Activated T-helper 1 cell treated with Interleukin-2 at 50 U/mL for 16 hours (primary cell): ENCODE measurements at regions not wholly inside any gene's neighbourhood (a gene's known extent, or its start where the extent isn't known, plus 50 kb on each side); places are given as distances from the start of the nearest gene placed in this dataset.
A peak's percentile ranks its signal among the peaks of the same experiment; 100 is the strongest.

ENCODE experiments used
- DNase-seq: peaks from one replicate; pipeline ENCODE4 v3.0.0-alpha.2; 2020; ENCODE audit warnings: low read depth

DNA sequence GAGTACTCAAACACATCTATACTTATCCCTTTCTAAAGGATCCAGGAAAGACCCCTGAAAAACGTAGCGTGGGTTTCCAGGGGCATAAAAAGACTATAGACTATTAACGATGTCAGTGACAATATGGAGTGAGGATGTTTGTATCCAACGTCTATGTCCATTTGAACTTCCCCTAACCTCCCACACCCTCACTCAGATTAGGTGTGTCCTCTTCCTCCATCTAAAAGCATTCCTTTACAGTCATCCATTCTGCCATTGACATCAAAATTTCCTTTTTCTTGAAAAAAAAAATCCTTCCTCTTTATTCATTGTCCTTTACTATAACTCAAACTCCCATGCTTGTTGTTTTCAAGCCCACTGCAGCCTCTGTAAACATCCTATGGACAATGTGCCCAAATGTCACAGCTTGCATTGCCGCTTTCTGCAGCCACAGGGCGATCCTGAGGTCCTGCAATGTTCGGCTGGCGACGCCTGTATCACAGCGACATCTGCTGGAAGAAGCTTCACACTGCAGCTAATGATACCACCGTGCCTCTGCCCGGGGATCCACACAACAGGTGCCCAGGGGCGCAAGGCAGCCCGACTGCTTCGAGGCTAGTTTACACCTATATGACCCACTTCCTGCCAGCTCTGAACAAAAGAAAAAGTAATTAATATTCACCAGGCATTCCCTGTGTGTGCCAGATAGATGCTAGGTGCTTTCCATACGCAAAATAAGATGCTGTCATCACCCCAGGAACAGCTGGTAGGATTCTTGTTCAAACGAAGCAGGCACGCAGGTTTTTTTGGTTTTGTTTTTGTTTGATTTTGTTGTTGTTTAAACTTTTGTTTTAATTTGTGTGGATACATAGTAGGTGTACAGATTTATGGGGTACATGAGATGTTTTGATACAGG lies 267.9 kb upstream of the GHITM start:
- peak; percentile 11 for DNase-seq

DNA sequence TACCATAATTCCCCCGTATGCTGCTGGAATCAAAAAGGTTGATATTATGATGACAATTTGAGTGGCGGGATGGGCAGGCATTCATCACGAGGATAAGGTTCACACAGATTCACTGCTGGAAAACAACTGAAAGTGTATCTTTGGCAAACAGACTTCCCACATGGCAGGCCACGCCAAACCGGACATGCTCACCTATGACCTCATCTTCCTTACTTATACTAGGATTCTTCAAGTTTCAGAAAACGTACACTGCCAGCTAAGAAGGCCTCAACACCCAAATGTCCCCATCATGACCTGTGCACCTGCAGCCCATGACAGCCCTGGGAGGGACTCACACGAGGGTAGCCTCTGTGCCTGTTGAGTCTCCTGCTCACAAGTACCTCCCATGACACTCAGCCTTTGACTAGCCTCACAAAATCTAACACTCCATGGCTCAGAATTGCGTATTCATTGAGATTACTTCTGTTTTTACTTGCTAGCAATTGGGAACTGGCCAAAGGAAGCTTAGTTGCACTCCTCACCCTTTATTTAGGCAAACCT lies 259.0 kb upstream of the GHITM start:
- no peak for DNase-seq

DNA sequence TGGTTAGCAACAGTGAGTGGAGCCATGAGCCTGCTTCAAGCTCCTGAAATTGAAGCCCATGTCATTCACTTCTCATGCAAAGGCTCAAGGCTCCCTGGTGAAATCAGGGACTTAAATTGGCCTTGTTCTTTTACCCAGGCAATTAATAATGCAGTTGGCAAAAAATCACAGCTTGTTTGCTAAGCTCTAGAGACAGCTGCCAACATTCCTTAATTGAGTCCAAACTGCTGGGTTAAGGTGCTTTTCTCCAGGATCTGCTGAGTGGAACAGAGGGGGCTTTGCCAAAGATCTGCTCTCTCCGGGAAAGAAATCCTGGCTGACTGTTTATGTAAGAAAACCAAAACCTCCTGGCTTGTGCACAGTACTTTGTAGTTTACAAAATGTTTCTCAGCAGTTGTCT lies 257.6 kb upstream of the GHITM start:
- no peak for DNase-seq

DNA sequence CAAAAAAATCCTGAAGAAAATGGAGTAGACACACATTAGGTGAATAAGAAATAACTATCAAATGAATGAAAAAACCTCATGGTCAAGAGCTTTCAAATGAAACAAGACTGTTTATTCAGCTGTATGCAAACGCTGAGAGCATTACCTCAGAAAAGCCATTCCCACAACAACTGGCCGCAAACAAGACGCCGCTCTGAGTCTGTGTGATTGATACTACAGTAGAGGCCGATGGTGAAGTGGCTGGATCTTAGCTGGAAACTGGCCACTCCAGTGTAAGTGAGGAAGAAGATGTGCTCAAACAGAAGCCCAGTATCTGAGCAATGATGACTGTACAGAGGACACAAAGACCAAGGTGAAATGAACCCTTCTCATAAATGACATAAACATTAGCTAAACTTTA lies 252.4 kb upstream of the GHITM start:
- no peak for DNase-seq

DNA sequence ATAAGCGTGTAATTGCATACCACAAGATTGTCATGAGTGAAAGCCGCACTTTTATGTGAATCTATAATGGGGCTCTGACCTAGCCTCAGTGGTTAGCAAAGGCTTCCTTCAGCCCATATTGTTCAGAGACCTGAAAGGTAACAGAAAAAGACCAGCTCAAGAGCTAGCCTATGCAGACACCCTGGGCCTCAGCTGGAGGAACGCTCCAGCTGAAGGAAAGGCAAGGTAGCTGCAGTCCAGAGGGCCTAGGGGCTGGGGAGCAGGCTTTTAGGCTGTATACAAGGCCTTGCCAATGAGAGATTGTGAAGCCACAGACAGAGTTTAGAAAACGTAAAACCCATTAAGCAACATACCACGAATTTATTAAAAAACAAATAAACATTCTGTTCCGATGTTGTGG lies 246.6 kb upstream of the GHITM start:
- DNase-seq: no peak

DNA sequence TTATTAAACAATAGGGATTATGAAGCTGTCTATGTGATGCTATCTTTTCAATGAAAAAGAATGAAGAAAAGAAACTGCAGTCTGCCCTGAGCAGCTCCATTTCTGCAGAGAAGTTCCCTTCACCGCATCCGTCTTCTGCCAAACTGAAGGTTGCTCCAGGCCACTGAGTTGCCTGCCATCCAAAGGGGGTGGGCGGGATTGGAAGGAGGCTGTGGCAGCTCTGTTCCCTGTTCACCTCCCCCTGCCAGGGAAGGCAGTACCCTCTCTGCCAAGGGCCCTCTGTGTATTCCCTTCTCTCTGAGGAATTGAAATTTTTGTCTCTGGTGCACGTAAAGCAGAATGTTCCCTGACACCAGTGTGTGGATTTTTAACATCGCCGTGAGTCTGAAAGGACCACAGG lies 243.1 kb upstream of the GHITM start:
- DNase-seq: no peak

DNA sequence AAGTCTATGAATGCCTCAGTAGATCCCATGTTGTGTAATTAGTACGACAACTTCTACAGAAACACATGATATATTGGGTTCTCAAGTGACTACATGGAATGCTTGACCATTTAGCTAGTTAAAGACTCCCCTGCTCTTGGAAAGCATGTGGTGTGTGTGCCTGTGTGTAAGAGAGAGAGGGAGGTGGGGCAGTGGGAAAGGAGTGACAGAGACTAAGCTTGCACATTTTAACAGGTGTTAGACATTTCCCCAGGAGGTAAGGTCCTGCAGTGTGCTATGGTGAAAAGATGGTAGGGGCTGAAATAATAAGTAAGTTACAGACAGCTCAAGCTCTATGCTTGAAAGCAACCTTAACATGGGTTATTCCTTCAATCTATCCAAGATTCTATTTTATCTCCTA lies 241.7 kb upstream of the GHITM start:
- DNase-seq: no peak

DNA sequence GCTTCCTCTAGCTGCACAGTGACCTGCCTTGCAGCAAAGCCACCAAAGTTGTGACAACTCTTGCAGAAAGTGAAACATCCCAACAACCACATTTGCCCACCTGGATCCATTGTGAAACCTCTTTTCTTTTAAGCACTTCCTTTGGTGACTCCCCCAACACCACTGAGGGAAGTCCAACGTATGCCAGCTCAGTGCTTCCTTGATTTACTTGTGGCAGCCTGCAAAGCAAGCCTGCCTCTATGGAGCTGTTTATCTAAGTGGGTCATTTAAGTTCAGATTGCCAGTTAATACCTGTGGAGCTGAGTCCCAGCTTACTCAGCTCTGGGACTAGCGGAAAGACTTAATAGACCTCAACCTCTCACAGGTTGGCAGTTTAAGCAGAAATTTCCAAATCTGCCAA lies 230.8 kb upstream of the GHITM start:
- DNase-seq: no peak

DNA sequence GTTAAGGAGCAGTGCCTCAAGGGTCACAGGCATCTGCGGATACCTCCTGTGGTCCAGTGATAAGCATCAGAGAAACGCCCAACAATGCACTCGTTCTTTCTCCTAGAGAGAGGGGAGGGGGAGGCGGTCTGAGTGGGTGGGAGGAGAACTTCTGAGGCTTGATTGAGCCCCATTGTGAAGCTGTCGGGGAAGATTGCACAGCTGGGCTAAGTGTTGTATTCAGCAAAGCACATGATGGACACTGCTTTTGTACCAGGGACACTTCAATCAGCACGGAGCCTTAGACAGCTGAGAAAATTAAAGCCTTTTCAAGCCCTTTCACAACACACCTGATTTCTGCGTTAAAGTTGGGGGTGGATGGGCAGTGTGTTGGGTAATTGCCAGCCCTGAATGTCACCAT lies 230.3 kb upstream of the GHITM start:
- DNase-seq: no peak

DNA sequence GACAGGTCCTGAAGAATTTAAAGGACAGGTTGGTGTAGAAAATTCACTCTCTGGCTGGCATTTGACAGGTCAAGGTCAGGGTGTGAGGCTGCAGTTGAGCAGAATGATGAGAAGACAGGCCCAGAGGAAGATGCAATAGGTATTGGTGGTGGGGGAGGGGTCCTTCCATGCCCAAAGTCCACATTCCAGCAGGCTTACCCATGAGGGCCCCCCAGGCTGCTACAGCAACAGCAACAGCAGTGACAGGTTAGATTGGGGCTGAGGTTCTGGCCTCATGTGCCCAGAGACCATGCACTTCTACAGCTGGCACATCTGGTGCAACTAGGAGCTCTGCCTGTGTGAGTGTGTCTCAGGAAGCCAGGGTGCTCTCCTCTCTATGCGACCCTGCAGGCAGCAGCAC lies 223.5 kb upstream of the GHITM start:
- no peak for DNase-seq

DNA sequence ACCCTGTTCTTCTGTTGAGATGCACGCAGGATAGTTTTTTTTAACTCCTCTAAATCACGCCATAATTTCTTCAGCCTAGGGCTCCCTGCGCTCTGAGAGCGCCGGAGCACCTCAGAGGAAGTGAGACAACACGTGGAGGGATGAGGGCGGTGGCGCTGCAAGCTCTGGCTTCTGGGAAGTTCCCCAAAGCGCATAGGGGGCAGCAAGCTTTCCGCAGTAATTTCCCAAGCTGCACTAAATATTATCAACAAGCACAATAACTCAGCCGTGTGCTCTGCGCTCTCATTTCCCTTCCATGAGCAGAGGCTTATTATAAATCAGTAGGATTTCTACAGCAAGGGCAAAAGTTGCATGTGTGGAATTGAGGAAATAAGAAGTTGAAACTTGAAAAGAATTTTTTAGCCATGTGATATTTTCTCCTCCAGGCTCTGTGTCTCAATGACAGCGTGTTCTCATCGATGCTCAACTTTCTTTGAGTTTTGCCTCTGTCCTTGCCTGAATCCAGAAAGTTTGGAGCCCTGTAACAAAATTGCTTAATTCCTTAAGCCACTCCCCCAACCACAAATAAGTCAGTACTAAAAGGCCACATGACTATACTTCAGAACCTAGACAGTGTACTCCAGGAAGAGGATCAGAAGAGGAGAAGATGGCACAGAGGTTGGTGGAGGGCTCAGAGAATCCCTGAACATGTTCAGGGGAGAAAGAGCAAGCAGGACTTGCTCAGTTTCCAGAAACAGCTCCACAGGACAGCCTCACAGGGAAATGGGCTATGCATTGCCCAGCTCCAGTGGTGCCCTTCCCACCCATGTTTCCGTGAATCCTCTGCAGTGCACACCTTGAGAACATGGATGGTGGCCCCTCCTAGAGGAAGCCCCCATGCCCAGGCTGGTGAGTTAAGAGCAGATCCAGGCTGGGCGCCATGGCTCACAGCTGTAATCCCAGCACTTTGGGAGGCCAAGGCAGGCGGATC lies 221.5 kb upstream of the GHITM start:
- DNase-seq: no peak

DNA sequence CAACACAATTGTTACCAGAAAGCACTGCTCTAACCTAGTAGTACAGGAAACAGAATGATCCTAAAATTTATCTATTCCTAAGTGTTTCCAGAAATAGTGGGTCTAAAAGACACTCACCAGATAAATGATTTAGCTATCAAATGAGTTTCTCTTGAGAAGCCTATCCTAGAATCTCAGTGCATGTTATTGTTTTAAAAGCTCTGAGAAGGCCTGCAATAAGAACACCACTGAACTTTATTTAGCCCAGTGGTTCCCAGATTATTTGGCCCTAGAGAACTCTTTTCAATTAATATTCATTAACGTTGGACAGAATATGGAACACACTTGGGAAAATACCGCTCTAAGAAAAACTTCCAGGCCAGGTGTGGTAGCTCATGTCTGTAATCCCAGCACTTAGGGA lies 220.1 kb upstream of the GHITM start:
- no peak for DNase-seq

DNA sequence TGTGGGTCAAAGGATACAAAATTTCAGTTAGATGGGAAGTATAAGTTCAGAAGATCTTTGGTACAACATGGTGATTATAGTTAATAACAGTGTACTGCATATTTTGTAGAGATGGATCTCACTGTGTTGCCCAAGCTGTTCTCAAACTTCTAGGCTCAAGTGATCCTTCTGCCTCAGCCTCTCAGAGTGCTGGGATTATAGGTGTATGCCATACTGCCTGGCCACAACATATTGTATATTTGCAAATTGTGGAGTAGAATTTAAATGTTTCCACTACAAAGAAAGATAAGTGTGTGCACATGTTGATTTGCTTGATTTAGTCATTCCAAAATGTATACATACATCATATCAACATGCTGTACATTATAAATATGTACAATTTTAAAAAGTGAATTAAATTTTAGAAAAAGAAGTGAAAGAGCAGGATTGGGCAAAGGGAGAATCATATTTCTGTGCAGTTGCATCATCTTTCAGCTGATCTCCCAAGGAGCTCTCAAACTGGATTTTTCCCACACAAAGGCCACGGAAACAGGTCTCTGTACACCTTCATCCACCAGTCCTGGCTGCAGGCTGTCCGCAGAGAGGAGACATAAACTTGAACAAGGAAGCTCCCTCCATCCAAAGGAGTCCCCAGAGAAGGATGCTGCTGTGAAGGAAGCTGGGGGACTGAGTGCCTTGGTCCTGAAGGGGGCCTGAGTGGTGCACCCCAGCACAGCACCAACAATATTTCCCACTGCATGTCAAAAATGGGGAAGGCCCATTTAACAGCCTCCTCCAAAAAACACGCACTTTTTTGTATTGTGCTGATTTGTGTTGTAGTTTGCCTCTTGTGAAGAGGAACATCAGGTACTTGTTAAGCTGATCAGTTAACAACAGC lies 217.1 kb upstream of the GHITM start:
- DNase-seq: no peak

DNA sequence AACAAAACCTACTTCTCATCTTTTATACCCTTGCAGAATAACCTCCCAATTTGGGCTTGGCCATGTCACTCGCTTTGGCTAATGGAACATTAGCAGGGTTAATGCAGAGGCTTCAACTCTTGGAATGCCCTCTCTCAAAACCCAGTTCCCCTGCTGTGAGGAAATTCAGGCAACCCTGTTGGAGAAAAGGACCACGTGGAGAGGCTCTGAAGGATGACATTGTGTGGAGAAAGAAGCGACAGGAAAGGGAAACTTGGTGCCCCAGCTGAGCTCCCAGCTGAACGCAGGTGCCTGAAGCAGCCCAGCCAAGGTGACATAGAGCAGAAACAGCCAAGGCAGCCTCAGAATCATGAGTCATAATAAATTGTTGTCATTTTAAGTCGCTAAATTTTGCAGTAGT lies 214.2 kb upstream of the GHITM start:
- DNase-seq: no peak

DNA sequence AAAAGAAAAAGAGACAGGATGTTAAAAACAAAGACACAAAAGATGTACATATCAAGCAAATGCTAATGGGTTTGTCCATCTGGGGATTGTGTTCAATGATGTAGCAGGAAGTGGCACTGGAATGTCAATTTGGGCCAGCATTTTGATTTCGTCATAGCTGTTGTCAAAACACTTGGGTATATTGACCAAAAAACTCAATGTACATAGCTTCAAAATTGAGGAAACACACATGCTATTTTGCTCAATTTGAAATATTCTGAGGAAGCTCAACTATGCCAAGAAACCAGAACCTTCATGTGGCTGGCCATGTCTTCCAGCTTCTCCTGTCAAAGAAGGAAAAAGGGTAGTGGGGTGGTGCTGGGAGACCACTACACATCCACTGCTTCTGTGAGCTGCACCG lies 212.7 kb upstream of the GHITM start:
- no peak for DNase-seq

DNA sequence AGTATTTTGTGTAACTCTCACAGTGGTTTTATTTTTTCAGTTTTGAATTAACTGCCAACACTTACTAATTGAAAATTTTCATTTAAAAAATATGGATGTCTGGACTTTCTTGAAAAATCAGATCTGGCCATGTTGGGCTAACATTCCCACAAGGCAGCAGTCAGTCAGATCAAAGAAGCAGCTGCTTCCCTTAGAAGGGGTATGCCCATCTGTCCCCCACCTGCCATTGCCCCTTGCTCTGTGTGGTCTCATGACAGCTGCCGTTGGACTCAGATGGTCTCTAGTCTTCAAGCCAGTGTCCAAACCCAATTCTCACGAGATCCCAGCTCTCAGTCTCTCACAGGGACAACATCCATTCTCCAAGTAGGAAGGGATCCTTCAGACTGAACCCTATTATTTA lies 212.1 kb upstream of the GHITM start:
- no peak for DNase-seq

DNA sequence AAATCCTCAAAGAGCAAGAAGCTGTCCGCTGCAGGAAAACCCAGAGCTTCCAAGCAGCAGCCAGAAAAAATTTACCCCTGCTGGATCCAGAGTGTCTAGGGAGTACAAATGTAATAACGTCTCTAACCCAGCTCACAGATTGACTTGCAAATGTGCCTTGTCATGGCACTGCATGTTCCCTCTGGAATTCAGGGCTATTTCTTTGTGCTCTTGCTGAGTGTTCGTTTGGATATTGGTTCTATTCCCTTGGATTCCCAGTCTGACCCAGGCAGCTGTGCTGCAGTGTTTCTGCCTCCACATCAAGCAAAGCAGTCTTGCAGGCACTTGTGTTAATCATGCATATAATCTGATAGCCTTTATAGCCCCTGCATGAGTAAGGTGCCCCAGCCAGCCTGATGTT lies 209.9 kb upstream of the GHITM start:
- DNase-seq: no peak

DNA sequence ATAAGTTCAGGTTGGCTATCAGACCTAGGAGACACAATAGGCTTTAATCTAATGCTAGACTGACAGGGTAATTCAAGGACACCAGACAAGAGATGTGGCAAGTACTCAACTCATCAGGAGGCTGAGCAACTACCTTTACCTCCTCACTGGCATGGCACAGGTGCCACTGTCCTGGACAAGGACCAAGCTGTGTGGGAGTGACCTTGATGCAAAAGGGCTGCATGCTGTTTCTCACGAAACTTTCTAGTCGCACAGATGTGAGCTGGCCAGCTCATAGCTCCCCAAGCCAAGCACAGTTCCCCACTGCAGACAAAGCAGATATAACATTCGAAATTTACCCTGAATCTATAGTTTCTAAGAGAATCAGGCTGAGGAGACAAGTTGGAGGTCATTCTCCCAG lies 207.6 kb upstream of the GHITM start:
- no peak for DNase-seq

DNA sequence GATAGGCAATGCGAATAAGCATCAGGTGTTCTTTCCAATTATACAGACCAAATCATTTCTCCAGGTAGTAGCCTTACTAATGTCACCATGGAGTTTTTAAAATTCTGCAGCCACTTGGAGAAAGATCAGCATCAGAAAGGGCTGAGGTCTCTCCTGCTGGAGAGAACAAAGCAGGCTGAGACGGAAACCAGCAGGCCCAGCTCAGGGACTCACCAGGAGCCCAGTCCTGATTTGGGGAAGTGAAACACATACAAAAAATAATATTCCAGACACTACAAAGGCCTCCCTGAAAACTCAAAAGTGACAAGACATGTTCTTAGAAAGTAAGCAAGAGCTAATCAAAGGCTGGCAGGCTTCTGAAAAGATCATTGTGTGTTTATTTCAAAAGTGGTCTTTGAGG lies 207.1 kb upstream of the GHITM start:
- DNase-seq: no peak

DNA sequence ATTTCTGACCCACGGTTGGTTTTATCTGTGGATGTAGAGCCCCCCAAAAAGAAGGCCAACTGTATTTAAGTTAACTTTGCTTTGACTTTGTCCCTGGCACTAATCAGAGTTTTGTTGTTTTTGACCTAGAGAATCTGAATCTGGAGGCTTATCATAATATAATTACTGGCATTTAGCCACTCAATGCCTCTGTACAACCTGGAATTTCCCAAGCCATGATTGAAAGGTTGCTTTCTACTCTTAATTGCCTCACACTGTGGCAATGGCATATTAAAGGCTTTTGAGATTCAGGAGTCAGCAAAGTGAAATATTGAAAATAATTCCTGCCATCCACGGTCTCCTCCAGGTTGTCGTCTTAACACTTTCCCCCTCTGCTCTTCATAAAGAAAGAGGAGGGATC lies 205.2 kb upstream of the GHITM start:
- no peak for DNase-seq

DNA sequence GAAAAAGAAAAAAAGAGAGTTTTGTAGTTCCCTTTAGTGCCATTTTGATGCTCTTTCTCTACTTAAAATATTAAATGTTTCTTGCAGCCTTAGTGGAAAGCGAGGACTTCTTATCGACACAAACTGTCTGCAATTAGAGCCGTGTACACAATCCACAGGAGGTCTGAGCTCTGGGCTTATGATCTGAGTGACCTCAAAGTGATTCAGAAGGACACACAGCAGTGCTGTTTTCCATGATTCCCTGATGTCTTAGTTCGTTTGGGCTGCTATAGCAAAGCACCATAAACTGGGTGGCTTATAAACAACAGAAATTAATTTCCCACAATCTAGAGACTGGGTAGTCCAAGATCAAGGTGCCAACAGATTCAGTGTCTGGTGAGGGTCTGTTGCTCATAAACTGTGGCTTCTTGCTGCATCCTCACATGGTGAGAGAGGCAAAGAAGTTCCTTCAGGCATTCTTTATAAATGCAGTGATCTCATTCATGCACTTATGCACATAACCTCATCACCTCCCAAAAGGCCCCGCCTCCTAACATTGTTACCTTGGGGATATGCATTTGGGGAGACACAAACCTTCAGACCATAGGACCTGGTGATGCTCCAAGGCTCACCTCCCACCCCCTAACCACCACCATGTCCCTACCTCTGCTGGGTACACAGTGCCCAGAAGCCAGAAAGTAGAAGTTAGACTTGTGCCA lies 204.5 kb upstream of the GHITM start:
- DNase-seq: no peak
